G401.6 (cell line): ENCODE measurements at regions not wholly inside any gene's neighbourhood (a gene's known extent, or its start where the extent isn't known, plus 50 kb on each side); places are given as distances from the start of the nearest gene placed in this dataset.

Source experiments
- FAIRE-seq: peaks from 2 replicates; lab custom pipeline; 2012; peaks lifted over from hg19 to GRCh38; lab: Jason Lieb, UNC

- no peak for FAIRE-seq
These were observed 343.0 kb downstream of the USP25 start for GRCh38 chr21:16072737-16073136.

GRCh38 chr21:16073586-16073985 lies 343.8 kb downstream of the USP25 start:
- no peak for FAIRE-seq

- FAIRE-seq: peak; percentile 8
These were observed 345.2 kb downstream of the USP25 start for GRCh38 chr21:16074950-16075489.

- FAIRE-seq: no peak
These were observed 346.0 kb downstream of the USP25 start for GRCh38 chr21:16075649-16076282.

GRCh38 chr21:16076465-16076864 lies 346.7 kb downstream of the USP25 start:
- FAIRE-seq: no peak

- no peak for FAIRE-seq
These were observed 348.6 kb downstream of the USP25 start for GRCh38 chr21:16078382-16078781.

GRCh38 chr21:16079830-16080229 lies 350.0 kb downstream of the USP25 start:
- FAIRE-seq: no peak

GRCh38 chr21:16081304-16081703 lies 351.5 kb downstream of the USP25 start:
- FAIRE-seq: no peak

GRCh38 chr21:16082038-16082816 lies 352.4 kb downstream of the USP25 start:
- FAIRE-seq: peak; percentile 98

GRCh38 chr21:16084776-16085364 lies 355.1 kb downstream of the USP25 start:
- peak; percentile 17 for FAIRE-seq

- no peak for FAIRE-seq
These were observed 355.6 kb downstream of the USP25 start for GRCh38 chr21:16085421-16085820.

- no peak for FAIRE-seq
These were observed 356.3 kb downstream of the USP25 start for GRCh38 chr21:16086121-16086520.

GRCh38 chr21:16086936-16087335 lies 357.2 kb downstream of the USP25 start:
- FAIRE-seq: no peak

- FAIRE-seq: peak; percentile 25
These were observed 357.7 kb downstream of the USP25 start for GRCh38 chr21:16087523-16087922.

- no peak for FAIRE-seq
These were observed 358.3 kb downstream of the USP25 start for GRCh38 chr21:16088056-16088455.

GRCh38 chr21:16095005-16095404 lies 365.2 kb downstream of the USP25 start:
- FAIRE-seq: no peak

GRCh38 chr21:16096988-16097387 lies 367.2 kb downstream of the USP25 start:
- FAIRE-seq: no peak

GRCh38 chr21:16102113-16102512 lies 372.3 kb downstream of the USP25 start:
- FAIRE-seq: no peak

GRCh38 chr21:16108561-16109075 lies 378.8 kb downstream of the USP25 start:
- no peak for FAIRE-seq

- FAIRE-seq: no peak
These were observed 383.4 kb downstream of the USP25 start for GRCh38 chr21:16113052-16113715.

- FAIRE-seq: no peak
These were observed 385.7 kb downstream of the USP25 start for GRCh38 chr21:16115461-16115860.

- FAIRE-seq: no peak
These were observed 386.3 kb downstream of the USP25 start for GRCh38 chr21:16116069-16116468.
